ENCODE measurements at regions not wholly inside any gene's neighbourhood (a gene's known extent, or its start where the extent isn't known, plus 50 kb on each side); places are given as distances from the start of the nearest gene placed in this dataset.

GRCh38 chr6:66200390-66200789, 493.4 kb upstream of the EYS start:
- TF ChIP-seq CTCF (IDR thresholded peaks at IDR 0.05), result no peak
- no peak for TF ChIP-seq MYC (IDR thresholded peaks at IDR 0.05; ENCODE audit: borderline replicate concordance, low read length)
- TF ChIP-seq ZFP36 (IDR thresholded peaks at IDR 0.05; ENCODE audit: borderline replicate concordance, partially characterized antibody), result no peak
- TF ChIP-seq SREBF2 (IDR thresholded peaks at IDR 0.05), result no peak
- TF ChIP-seq KDM5A (IDR thresholded peaks at IDR 0.05), result no peak
- no peak for TF ChIP-seq POLR2A (IDR thresholded peaks at IDR 0.05; ENCODE audit: low read length)
- TF ChIP-seq JUN (IDR thresholded peaks at IDR 0.05), result no peak
- TF ChIP-seq USF2 (IDR thresholded peaks at IDR 0.05), result no peak
- TF ChIP-seq EP300 (IDR thresholded peaks at IDR 0.05), result no peak
- TF ChIP-seq SMC3 (IDR thresholded peaks at IDR 0.05), result no peak
- no peak for TF ChIP-seq ESRRA (IDR thresholded peaks at IDR 0.05; ENCODE audit: borderline replicate concordance, low read length)
- no peak for TF ChIP-seq E2F6 (IDR thresholded peaks at IDR 0.05; ENCODE audit: borderline replicate concordance, low read depth)
- no peak for TF ChIP-seq HMGXB4 (CRISPR knock-in tag; IDR thresholded peaks at IDR 0.05; ENCODE audit: borderline replicate concordance)
- no peak for TF ChIP-seq TP53 (CRISPR knock-in tag; IDR thresholded peaks at IDR 0.05)

Measured in A549 (cell line).